ENCODE measurements at regions not wholly inside any gene's neighbourhood (a gene's known extent, or its start where the extent isn't known, plus 50 kb on each side); places are given as distances from the start of the nearest gene placed in this dataset.

DNA sequence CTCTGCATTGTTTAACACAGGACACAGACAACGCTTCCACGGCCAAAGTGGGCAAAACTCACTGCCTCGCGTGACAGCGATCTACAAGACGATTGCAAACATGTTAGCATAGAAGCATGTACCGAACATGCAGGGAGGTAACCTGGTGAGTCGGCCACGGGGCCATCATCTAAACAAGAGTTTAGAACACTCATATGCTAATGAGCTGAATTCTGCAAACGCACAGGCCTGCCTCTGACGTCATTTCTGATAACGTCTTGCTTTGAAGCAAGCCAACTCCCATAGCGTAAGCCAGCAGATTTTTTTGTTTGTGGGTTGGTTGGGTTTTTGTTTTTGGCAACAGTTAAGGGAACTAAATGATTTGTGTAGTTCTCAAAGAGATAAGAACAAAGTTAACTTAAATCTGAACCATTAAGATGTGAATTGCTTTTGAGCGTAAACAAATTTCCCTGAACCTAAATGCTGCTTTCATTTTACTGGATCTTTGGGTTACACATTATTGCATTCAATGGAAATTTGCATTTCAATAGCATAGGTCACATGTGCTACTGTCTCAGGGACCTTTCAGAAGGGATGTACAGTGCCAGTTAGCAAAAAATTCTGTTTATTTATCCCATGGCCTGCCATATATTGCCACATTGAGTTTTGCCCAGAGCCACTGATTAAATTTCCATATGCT lies 184.5 kb upstream of the PDE10A start:
- FAIRE-seq (no peak), DNase-seq (ENCODE audit: low read depth) (peak; percentile 34)
- H3K4me3 ChIP-seq (ENCODE audit: low read depth, low read length) = no peak overlapping the region
- no peaks in the 10 kb centered on the region for H3K27me3 ChIP-seq (ENCODE audit: control insufficient read depth, insufficient read depth, low read length)
- H3K36me3 ChIP-seq (ENCODE audit: control insufficient read depth, insufficient read depth, low read length) = no peaks in the 10 kb centered on the region
- TF ChIP-seq, protein P1, sequence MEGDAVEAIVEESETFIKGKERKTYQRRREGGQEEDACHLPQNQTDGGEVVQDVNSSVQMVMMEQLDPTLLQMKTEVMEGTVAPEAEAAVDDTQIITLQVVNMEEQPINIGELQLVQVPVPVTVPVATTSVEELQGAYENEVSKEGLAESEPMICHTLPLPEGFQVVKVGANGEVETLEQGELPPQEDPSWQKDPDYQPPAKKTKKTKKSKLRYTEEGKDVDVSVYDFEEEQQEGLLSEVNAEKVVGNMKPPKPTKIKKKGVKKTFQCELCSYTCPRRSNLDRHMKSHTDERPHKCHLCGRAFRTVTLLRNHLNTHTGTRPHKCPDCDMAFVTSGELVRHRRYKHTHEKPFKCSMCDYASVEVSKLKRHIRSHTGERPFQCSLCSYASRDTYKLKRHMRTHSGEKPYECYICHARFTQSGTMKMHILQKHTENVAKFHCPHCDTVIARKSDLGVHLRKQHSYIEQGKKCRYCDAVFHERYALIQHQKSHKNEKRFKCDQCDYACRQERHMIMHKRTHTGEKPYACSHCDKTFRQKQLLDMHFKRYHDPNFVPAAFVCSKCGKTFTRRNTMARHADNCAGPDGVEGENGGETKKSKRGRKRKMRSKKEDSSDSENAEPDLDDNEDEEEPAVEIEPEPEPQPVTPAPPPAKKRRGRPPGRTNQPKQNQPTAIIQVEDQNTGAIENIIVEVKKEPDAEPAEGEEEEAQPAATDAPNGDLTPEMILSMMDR (IDR thresholded peaks at IDR 0.05; ENCODE audit: insufficient read depth, low read length, severe bottlenecking) = no peak

- TF ChIP-seq, protein P1 (IDR thresholded peaks at IDR 0.05; ENCODE audit: insufficient read depth, low read length, severe bottlenecking) = no peak
- DNase-seq (ENCODE audit: low read depth) (no peak), FAIRE-seq (no peak)
- Histone ChIP-seq H3K4me3 (ENCODE audit: low read depth, low read length) (no peak overlapping the region), H3K27me3 (ENCODE audit: control insufficient read depth, insufficient read depth, low read length) (no peaks in the 10 kb centered on the region), H3K36me3 (ENCODE audit: control insufficient read depth, insufficient read depth, low read length) (no peaks in the 10 kb centered on the region)
These were observed 183.3 kb upstream of the PDE10A start for GRCh38 chr6:165846123-165846966.

DNA sequence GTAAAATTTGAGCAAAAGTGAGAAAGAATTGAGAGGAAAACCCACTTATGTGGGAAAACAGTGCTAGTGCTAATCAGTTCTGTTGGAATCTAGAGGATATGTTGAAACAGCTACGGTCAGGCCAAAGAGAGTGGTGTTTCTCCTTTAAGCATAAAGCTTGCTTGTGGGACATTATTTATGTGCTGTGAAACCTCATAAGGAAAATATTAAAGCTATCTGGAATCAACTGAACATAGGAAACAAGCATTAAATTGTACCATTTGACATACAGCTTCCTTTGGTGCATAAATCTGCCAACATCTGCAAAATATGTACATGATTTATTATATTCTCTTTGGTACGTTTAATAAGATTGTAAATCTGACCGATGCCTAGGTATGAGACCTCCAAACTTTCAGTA lies 182.5 kb upstream of the PDE10A start:
- no peaks in the 10 kb centered on the region for H3K27me3 ChIP-seq (ENCODE audit: control insufficient read depth, insufficient read depth, low read length)

GRCh38 chr6:165844801-165845364 lies 181.8 kb upstream of the PDE10A start:
- TF ChIP-seq, protein P1 (IDR thresholded peaks at IDR 0.05; ENCODE audit: insufficient read depth, low read length, severe bottlenecking) = no peak

More for the DNA sequence above, 182.5 kb upstream of the PDE10A start:
- DNase-seq (ENCODE audit: low read depth) = no peak
- FAIRE-seq = no peak
- TF ChIP-seq, protein P1 (IDR thresholded peaks at IDR 0.05; ENCODE audit: insufficient read depth, low read length, severe bottlenecking) = no peak
- no peaks in the 10 kb centered on the region for H3K36me3 ChIP-seq (ENCODE audit: control insufficient read depth, insufficient read depth, low read length)
- H3K4me3 ChIP-seq (ENCODE audit: low read depth, low read length) = no peak overlapping the region

DNA sequence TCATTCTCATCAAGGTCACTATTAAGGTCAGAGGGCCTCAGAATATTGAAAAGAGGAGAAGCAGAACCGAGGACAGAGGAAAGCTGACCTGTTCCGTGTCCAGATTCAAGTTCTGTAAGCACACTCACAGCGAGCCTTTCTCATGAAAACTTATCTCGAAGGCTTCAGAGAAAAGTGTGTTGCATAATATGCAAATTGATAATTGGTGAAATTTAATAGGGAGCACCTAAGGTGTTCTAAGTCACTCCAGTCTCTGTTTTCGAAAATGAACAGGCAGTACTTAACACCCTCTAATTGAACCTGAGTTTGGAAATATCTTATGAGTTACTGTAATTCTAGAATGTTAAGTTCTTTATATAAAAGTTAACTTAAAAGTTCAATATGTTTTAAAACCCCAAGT lies 181.2 kb upstream of the PDE10A start:
- no peaks in the 10 kb centered on the region for H3K36me3 ChIP-seq (ENCODE audit: control insufficient read depth, insufficient read depth, low read length)
- TF ChIP-seq, protein P1 (IDR thresholded peaks at IDR 0.05; ENCODE audit: insufficient read depth, low read length, severe bottlenecking) = no peak
- no peaks in the 10 kb centered on the region for H3K27me3 ChIP-seq (ENCODE audit: control insufficient read depth, insufficient read depth, low read length)
- H3K4me3 ChIP-seq (ENCODE audit: low read depth, low read length) = no peak overlapping the region
- no peak for FAIRE-seq
- DNase-seq (ENCODE audit: low read depth) = no peak

More at GRCh38 chr6:165844801-165845364, 181.8 kb upstream of the PDE10A start:
- H3K4me3 ChIP-seq (ENCODE audit: low read depth, low read length) = no peak overlapping the region
- no peaks in the 10 kb centered on the region for H3K27me3 ChIP-seq (ENCODE audit: control insufficient read depth, insufficient read depth, low read length)
- DNase-seq (ENCODE audit: low read depth) (no peak), FAIRE-seq (no peak)
- H3K36me3 ChIP-seq (ENCODE audit: control insufficient read depth, insufficient read depth, low read length) = no peaks in the 10 kb centered on the region
